ENCODE measurements at regions not wholly inside any gene's neighbourhood (a gene's known extent, or its start where the extent isn't known, plus 50 kb on each side); places are given as distances from the start of the nearest gene placed in this dataset.
A peak's percentile ranks its signal among the peaks of the same experiment; 100 is the strongest.

DNA sequence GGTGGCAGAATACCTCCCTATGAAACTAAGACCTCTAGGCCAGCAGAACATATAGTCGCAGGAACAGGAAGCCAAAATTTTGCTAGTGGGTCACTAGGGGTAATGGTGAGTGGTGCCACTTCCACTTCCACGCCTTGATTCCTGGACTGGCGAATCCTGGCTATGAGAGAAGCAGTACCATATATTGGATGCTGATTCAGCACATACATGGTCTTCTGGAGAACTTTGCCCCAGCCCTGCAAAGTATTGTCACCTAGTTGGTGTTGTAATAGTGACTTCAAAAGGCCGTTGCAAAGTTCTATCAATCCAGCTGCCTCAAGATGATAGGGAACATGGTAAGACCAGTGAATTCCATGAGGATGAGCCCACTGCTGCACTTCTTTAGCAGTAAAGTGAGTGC lies 769.8 kb upstream of the GYPC start:
- no peaks in the 10 kb centered on the region for H3K36me3 ChIP-seq
- ATAC-seq = no peak
- no peak overlapping the region for H3K27ac ChIP-seq
- H3K27me3 ChIP-seq (ENCODE audit: low read depth) = no peaks in the 10 kb centered on the region
- H3K4me1 ChIP-seq = no peaks in the 10 kb centered on the region
- intact Hi-C loops (cut with DNase I) = no loop called here
- H3K9me3 ChIP-seq = peaks cover 19% of the 10 kb centered on the region
- TF ChIP-seq, protein P1, sequence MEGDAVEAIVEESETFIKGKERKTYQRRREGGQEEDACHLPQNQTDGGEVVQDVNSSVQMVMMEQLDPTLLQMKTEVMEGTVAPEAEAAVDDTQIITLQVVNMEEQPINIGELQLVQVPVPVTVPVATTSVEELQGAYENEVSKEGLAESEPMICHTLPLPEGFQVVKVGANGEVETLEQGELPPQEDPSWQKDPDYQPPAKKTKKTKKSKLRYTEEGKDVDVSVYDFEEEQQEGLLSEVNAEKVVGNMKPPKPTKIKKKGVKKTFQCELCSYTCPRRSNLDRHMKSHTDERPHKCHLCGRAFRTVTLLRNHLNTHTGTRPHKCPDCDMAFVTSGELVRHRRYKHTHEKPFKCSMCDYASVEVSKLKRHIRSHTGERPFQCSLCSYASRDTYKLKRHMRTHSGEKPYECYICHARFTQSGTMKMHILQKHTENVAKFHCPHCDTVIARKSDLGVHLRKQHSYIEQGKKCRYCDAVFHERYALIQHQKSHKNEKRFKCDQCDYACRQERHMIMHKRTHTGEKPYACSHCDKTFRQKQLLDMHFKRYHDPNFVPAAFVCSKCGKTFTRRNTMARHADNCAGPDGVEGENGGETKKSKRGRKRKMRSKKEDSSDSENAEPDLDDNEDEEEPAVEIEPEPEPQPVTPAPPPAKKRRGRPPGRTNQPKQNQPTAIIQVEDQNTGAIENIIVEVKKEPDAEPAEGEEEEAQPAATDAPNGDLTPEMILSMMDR (IDR thresholded peaks at IDR 0.05) = no peak
- no peak overlapping the region for H3K4me3 ChIP-seq
- DNase-seq = no peak

DNA sequence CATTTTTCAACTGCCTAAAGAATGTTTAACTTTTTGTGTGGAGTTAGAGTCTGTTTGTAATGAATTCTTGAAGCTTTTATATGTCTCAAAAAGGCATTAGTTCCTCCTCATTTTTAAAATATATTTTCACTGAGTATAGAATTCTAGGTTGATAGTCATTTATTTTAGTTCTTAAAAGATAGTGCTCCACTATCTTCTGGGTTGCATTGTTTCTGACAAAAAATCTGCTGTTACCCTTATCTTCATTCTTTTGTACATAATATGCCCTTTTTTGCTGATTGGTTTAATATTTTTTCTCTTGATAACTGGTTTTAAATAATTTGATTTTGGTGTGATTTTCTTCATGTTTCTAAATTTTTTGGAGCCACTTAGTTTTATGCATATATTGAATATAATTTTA lies 754.7 kb upstream of the GYPC start:
- ATAC-seq (no peak), DNase-seq (no peak)
- TF ChIP-seq, protein P1 (IDR thresholded peaks at IDR 0.05) = no peak
- Histone ChIP-seq H3K27ac (no peak overlapping the region), H3K4me1 (no peaks in the 10 kb centered on the region), H3K27me3 (ENCODE audit: low read depth) (no peaks in the 10 kb centered on the region), H3K4me3 (no peak overlapping the region), H3K36me3 (no peaks in the 10 kb centered on the region), H3K9me3 (peaks cover 13% of the 10 kb centered on the region)
- intact Hi-C loops (cut with DNase I) = no loop called here

DNA sequence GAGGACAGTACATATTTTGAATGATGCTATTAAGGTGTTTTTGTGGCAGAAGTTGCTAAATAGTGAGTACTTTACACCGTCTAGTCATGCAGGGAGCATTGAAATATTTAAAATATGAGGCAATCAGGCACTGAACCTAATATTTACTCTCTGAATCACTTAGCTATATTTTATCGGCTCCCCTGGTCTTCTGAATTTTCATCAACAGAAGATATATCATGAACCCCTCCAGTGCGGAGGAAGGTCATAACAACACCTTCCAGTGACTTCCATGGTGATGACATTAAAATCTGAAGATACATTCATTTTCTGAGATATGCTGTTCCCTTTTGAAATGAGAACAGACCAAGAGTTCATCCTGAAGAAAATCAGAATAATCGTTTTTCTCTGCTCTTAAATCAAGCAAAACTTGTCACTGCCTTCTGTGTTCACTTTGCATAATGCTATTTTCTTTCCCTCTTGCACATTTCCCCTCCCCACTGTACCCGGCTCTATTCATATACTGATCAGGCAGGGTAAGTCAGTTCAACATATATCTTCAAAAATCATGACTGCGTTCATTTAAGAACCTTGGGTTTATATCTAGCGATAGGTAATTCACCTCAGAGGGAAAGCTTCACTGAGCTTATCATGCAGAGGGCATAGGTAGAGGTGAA lies 729.9 kb upstream of the GYPC start:
- ATAC-seq (no peak), DNase-seq (no peak)
- intact Hi-C loops (cut with DNase I) = no loop called here
- no peak overlapping the region for H3K4me3 ChIP-seq
- no peaks in the 10 kb centered on the region for H3K9me3 ChIP-seq
- no peaks in the 10 kb centered on the region for H3K27me3 ChIP-seq (ENCODE audit: low read depth)
- no peaks in the 10 kb centered on the region for H3K36me3 ChIP-seq
- TF ChIP-seq, protein P1 (IDR thresholded peaks at IDR 0.05) = no peak
- no peak overlapping the region for H3K27ac ChIP-seq
- H3K4me1 ChIP-seq = no peaks in the 10 kb centered on the region

DNA sequence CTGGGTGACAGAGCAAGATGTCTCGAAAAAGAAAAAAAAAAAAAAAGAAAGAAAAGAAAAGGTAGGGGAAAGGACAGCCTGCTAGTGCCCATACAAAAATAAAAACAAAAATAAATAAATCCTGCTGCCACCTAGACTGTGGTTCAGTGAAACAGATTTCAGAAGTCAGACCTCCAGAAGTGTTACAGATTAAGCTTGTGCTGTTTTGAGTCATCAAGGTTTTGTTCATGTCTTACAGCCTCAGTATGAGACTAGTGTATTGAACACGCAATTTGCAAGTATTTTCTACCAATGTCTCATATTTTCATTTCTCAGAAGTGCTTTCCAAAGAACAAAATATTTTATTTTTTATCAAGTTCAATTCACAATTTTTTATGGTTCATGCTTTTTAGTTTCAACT lies 720.4 kb upstream of the GYPC start:
- intact Hi-C loops (cut with DNase I) = no loop called here
- Histone ChIP-seq H3K4me1 (no peaks in the 10 kb centered on the region), H3K9me3 (no peaks in the 10 kb centered on the region), H3K27ac (no peak overlapping the region), H3K4me3 (no peak overlapping the region), H3K36me3 (no peaks in the 10 kb centered on the region), H3K27me3 (ENCODE audit: low read depth) (no peaks in the 10 kb centered on the region)
- no peak for DNase-seq
- no peak for ATAC-seq
- TF ChIP-seq, protein P1 (IDR thresholded peaks at IDR 0.05) = no peak

DNA sequence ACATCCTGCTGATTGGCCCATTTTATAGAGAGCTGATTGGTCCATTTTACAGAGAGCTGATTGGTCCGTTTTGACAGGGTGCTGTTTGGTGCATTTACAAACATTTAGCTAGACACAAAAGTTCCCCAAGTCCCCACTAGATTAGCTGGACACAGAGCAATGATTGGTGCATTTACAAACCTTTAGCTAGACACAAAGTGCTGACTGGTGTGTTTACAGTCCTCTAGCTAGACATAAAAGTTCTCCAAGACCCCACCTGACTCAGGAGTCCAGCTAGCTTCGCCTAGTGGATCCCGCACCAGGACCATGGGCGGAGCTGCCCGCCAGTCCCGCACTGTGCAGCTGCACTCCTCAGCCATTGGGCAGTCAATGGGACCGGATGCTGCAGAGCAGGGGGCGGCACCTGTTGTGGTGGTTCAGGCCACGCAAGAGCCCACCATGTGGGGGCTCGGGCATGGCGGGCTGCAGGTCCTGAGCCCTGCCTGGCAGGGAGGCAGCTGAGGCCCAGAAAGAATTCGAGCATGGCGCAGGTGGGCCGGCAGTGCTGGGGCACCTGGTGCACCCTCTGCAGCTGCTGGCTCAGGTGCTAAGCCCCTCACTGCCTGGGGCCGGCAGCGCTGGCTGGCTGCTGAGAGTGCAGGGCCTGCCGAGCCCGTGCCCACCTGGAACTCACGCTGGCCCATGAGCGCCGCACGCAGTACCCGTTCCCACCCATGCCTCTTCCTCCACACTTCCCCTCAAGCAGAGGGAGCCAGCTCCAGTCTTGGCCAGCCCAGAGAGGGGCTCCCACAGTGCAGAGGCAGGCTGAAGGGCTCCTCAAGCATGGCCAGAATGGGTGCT lies 713.2 kb upstream of the GYPC start:
- H3K9me3 ChIP-seq = no peaks in the 10 kb centered on the region
- intact Hi-C loops (cut with DNase I) = no loop called here
- H3K27ac ChIP-seq = no peak overlapping the region
- H3K4me3 ChIP-seq = no peak overlapping the region
- H3K36me3 ChIP-seq = no peaks in the 10 kb centered on the region
- ATAC-seq (peak in 1 of 2 donors; percentile 42), DNase-seq (no peak)
- H3K4me1 ChIP-seq = no peaks in the 10 kb centered on the region
- no peaks in the 10 kb centered on the region for H3K27me3 ChIP-seq (ENCODE audit: low read depth)
- TF ChIP-seq, protein P1 (IDR thresholded peaks at IDR 0.05) = no peak
